Globus pallidus (tissue), 1 donor: ENCODE measurements at regions not wholly inside any gene's neighbourhood (a gene's known extent, or its start where the extent isn't known, plus 50 kb on each side); places are given as distances from the start of the nearest gene placed in this dataset.

Source experiments
- DNase-seq: peaks from one replicate; pipeline ENCODE4 v3.0.0-alpha.2; 2015; ENCODE audit warnings: low spot score

GRCh38 chr4:24244663-24245490 is 339.5 kb downstream of the DHX15 start:
- DNase-seq, result peak; percentile 26

GRCh38 chr4:24243641-24244040 is 340.7 kb downstream of the DHX15 start:
- no peak for DNase-seq

- no peak for DNase-seq
Observed at GRCh38 chr4:24241511-24241910, 342.8 kb downstream of the DHX15 start.

- no peak for DNase-seq
Observed at GRCh38 chr4:24240655-24241054, 343.7 kb downstream of the DHX15 start.

- no peak for DNase-seq
Observed at GRCh38 chr4:24237709-24238108, 346.6 kb downstream of the DHX15 start.

- DNase-seq, result no peak
Observed at GRCh38 chr4:24236532-24236931, 346.7 kb upstream of the PPARGC1A start.

- no peak for DNase-seq
Observed at GRCh38 chr4:24236120-24236519, 346.3 kb upstream of the PPARGC1A start.

GRCh38 chr4:24235618-24236017 is 345.8 kb upstream of the PPARGC1A start:
- DNase-seq, result no peak

GRCh38 chr4:24234288-24234848 is 344.5 kb upstream of the PPARGC1A start:
- DNase-seq, result no peak

GRCh38 chr4:24230955-24231354 is 341.1 kb upstream of the PPARGC1A start:
- DNase-seq, result no peak

GRCh38 chr4:24229978-24230377 is 340.1 kb upstream of the PPARGC1A start:
- no peak for DNase-seq

- DNase-seq, result no peak
Observed at GRCh38 chr4:24228692-24229091, 338.8 kb upstream of the PPARGC1A start.

- DNase-seq, result no peak
Observed at GRCh38 chr4:24226667-24227066, 336.8 kb upstream of the PPARGC1A start.

- no peak for DNase-seq
Observed at GRCh38 chr4:24226023-24226422, 336.2 kb upstream of the PPARGC1A start.

- no peak for DNase-seq
Observed at GRCh38 chr4:24224446-24224845, 334.6 kb upstream of the PPARGC1A start.

- DNase-seq, result no peak
Observed at GRCh38 chr4:24219209-24219608, 329.4 kb upstream of the PPARGC1A start.

- DNase-seq, result no peak
Observed at GRCh38 chr4:24218566-24218965, 328.7 kb upstream of the PPARGC1A start.

GRCh38 chr4:24214796-24215195 is 324.9 kb upstream of the PPARGC1A start:
- no peak for DNase-seq

GRCh38 chr4:24213961-24214360 is 324.1 kb upstream of the PPARGC1A start:
- no peak for DNase-seq

- no peak for DNase-seq
Observed at GRCh38 chr4:24212642-24213041, 322.8 kb upstream of the PPARGC1A start.

- DNase-seq, result no peak
Observed at GRCh38 chr4:24211856-24212255, 322.0 kb upstream of the PPARGC1A start.

GRCh38 chr4:24210332-24210902 is 320.6 kb upstream of the PPARGC1A start:
- no peak for DNase-seq

GRCh38 chr4:24209906-24210305 is 320.1 kb upstream of the PPARGC1A start:
- DNase-seq, result no peak
